OCI-LY1 (cell line): ENCODE measurements at regions not wholly inside any gene's neighbourhood (a gene's known extent, or its start where the extent isn't known, plus 50 kb on each side); places are given as distances from the start of the nearest gene placed in this dataset.

Experiments
- EZH2 ChIP-seq: fragments of 200-600 bp; sonication (generic), shearing (Covaris generic); IDR thresholded peaks from 2 replicates; pipeline ENCODE4 v1.8.0; 2017; ENCODE audit warnings: borderline replicate concordance, mixed run types, mild to moderate bottlenecking, antibody characterized with exemption, low read length, moderate library complexity, mixed read lengths
- TF ChIP-seq, protein P1 (sequence below): fragments of 200-600 bp; sonication (generic), shearing (Covaris generic); IDR thresholded peaks from 2 replicates; pipeline ENCODE4 v1.5.1; 2017; ENCODE audit warnings: mild to moderate bottlenecking, antibody characterized with exemption, low read length, moderate library complexity, mixed read lengths

- TF ChIP-seq, protein P1, sequence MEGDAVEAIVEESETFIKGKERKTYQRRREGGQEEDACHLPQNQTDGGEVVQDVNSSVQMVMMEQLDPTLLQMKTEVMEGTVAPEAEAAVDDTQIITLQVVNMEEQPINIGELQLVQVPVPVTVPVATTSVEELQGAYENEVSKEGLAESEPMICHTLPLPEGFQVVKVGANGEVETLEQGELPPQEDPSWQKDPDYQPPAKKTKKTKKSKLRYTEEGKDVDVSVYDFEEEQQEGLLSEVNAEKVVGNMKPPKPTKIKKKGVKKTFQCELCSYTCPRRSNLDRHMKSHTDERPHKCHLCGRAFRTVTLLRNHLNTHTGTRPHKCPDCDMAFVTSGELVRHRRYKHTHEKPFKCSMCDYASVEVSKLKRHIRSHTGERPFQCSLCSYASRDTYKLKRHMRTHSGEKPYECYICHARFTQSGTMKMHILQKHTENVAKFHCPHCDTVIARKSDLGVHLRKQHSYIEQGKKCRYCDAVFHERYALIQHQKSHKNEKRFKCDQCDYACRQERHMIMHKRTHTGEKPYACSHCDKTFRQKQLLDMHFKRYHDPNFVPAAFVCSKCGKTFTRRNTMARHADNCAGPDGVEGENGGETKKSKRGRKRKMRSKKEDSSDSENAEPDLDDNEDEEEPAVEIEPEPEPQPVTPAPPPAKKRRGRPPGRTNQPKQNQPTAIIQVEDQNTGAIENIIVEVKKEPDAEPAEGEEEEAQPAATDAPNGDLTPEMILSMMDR = no peak
- no peak for TF ChIP-seq EZH2
These were observed 1049.5 kb downstream of the TBC1D22A start for GRCh38 chr22:47811971-47812370.
